ENCODE measurements at regions not wholly inside any gene's neighbourhood (a gene's known extent, or its start where the extent isn't known, plus 50 kb on each side); places are given as distances from the start of the nearest gene placed in this dataset.

GRCh38 chr7:81854518-81854917, 84.7 kb upstream of the HGF start:
- TF ChIP-seq CTCF (IDR thresholded peaks at IDR 0.05) = no peak
- TF ChIP-seq POLR2A (IDR thresholded peaks at IDR 0.05) = no peak
